ENCODE measurements at regions not wholly inside any gene's neighbourhood (a gene's known extent, or its start where the extent isn't known, plus 50 kb on each side); places are given as distances from the start of the nearest gene placed in this dataset.

- ChIA-PET POLR2A (no interaction called here), CTCF (interaction anchor here (0.7 kb wide), 1 partner anchor 941 kb away, joined by 3 read pairs; no protein-coding TSS in a partner anchor)
- ATAC-seq (no peak), DNase-seq (no peak)
- Mint-ChIP-seq H3K9me3 (ENCODE audit: low read depth) (peaks cover 10% of the 10 kb centered on the region), H3K27me3 (no peaks in the 10 kb centered on the region), H3K4me1 (no peaks in the 10 kb centered on the region), H3K27ac (no peak overlapping the region), H3K4me3 (no peak overlapping the region), H3K36me3 (ENCODE audit: low read depth) (no peaks in the 10 kb centered on the region)
- intact Hi-C loops (cut with DNase I, micrococcal nuclease): no loop called here
Measured at GRCh38 chr12:118617611-118618450, 241.5 kb downstream of the SUDS3 start.

GRCh38 chr12:118618695-118619094 is 242.3 kb downstream of the SUDS3 start:
- Mint-ChIP-seq H3K4me3 (no peak overlapping the region), H3K4me1 (no peaks in the 10 kb centered on the region), H3K27ac (no peak overlapping the region), H3K9me3 (ENCODE audit: low read depth) (peaks cover 6% of the 10 kb centered on the region), H3K36me3 (ENCODE audit: low read depth) (no peaks in the 10 kb centered on the region), H3K27me3 (no peaks in the 10 kb centered on the region)
- no peak for DNase-seq
- ChIA-PET CTCF (interaction anchor here (0.7 kb wide), 2 partner anchors 33 to 940 kb away, joined by 3 read pairs; no protein-coding TSS in a partner anchor), POLR2A (no interaction called here)
- intact Hi-C loops (cut with DNase I, micrococcal nuclease): no loop called here
- no peak for ATAC-seq

GRCh38 chr12:118625050-118625675 is 248.8 kb downstream of the SUDS3 start:
- Mint-ChIP-seq H3K9me3 (ENCODE audit: low read depth) (no peaks in the 10 kb centered on the region), H3K36me3 (ENCODE audit: low read depth) (no peaks in the 10 kb centered on the region), H3K27me3 (peaks cover 1% of the 10 kb centered on the region), H3K4me1 (no peaks in the 10 kb centered on the region), H3K27ac (no peak overlapping the region), H3K4me3 (no peak overlapping the region)
- ChIA-PET CTCF (no interaction called here), POLR2A (no interaction called here)
- ATAC-seq: no peak
- DNase-seq: no peak
- intact Hi-C loops (cut with DNase I, micrococcal nuclease): no loop called here

- no peak overlapping the region for H3K27ac Mint-ChIP-seq
- no peaks in the 10 kb centered on the region for H3K9me3 Mint-ChIP-seq (ENCODE audit: low read depth)
- ATAC-seq (no peak), DNase-seq (no peak)
- ChIA-PET CTCF (interaction anchor here (0.7 kb wide), 1 partner anchor 38 kb away, joined by 4 read pairs; no protein-coding TSS in a partner anchor), POLR2A (no interaction called here)
- peaks cover 1% of the 10 kb centered on the region for H3K27me3 Mint-ChIP-seq
- no peaks in the 10 kb centered on the region for H3K4me1 Mint-ChIP-seq
- H3K36me3 Mint-ChIP-seq (ENCODE audit: low read depth): no peaks in the 10 kb centered on the region
- intact Hi-C loops (cut with DNase I, micrococcal nuclease): no loop called here
- no peak overlapping the region for H3K4me3 Mint-ChIP-seq
Measured at GRCh38 chr12:118633071-118633470, 256.7 kb downstream of the SUDS3 start.

GRCh38 chr12:118635276-118635675 is 258.9 kb downstream of the SUDS3 start:
- CTCF ChIA-PET: no interaction called here
- intact Hi-C loops (cut with DNase I, micrococcal nuclease): no loop called here
- no peak overlapping the region for H3K4me3 Mint-ChIP-seq
- no peak overlapping the region for H3K27ac Mint-ChIP-seq
- ATAC-seq: no peak
- no peaks in the 10 kb centered on the region for H3K4me1 Mint-ChIP-seq
- POLR2A ChIA-PET: no interaction called here
- DNase-seq: no peak
- no peaks in the 10 kb centered on the region for H3K36me3 Mint-ChIP-seq (ENCODE audit: low read depth)
- H3K27me3 Mint-ChIP-seq: no peaks in the 10 kb centered on the region
- H3K9me3 Mint-ChIP-seq (ENCODE audit: low read depth): no peaks in the 10 kb centered on the region

GRCh38 chr12:118637767-118638370 is 261.5 kb downstream of the SUDS3 start:
- no peak for ATAC-seq
- intact Hi-C loops (cut with DNase I, micrococcal nuclease): no loop called here
- CTCF ChIA-PET: no interaction called here

GRCh38 chr12:118641249-118641648 is 264.9 kb downstream of the SUDS3 start:
- no peaks in the 10 kb centered on the region for H3K36me3 Mint-ChIP-seq (ENCODE audit: low read depth)

More at GRCh38 chr12:118637767-118638370, 261.5 kb downstream of the SUDS3 start:
- Mint-ChIP-seq H3K27me3 (no peaks in the 10 kb centered on the region), H3K4me1 (no peaks in the 10 kb centered on the region), H3K27ac (no peak overlapping the region), H3K4me3 (no peak overlapping the region), H3K9me3 (ENCODE audit: low read depth) (no peaks in the 10 kb centered on the region), H3K36me3 (ENCODE audit: low read depth) (no peaks in the 10 kb centered on the region)
- DNase-seq: no peak
- POLR2A ChIA-PET: no interaction called here

GRCh38 chr12:118645219-118645618 is 268.9 kb downstream of the SUDS3 start:
- Mint-ChIP-seq H3K4me1 (no peaks in the 10 kb centered on the region), H3K9me3 (ENCODE audit: low read depth) (peaks cover 3% of the 10 kb centered on the region), H3K36me3 (ENCODE audit: low read depth) (no peaks in the 10 kb centered on the region), H3K27ac (no peak overlapping the region), H3K4me3 (no peak overlapping the region), H3K27me3 (peaks cover 2% of the 10 kb centered on the region)
- ATAC-seq (no peak), DNase-seq (peak; percentile 32)
- ChIA-PET CTCF (no interaction called here), POLR2A (no interaction called here)
- intact Hi-C loops (cut with DNase I, micrococcal nuclease): no loop called here

More at GRCh38 chr12:118641249-118641648, 264.9 kb downstream of the SUDS3 start:
- POLR2A ChIA-PET: no interaction called here
- H3K27ac Mint-ChIP-seq: no peak overlapping the region
- no peaks in the 10 kb centered on the region for H3K27me3 Mint-ChIP-seq
- CTCF ChIA-PET: no interaction called here
- ATAC-seq: no peak
- H3K4me1 Mint-ChIP-seq: no peaks in the 10 kb centered on the region
- intact Hi-C loops (cut with DNase I, micrococcal nuclease): no loop called here
- no peak overlapping the region for H3K4me3 Mint-ChIP-seq
- DNase-seq: no peak
- peaks cover 3% of the 10 kb centered on the region for H3K9me3 Mint-ChIP-seq (ENCODE audit: low read depth)

- Mint-ChIP-seq H3K36me3 (ENCODE audit: low read depth) (no peaks in the 10 kb centered on the region), H3K4me3 (no peak overlapping the region), H3K27me3 (peaks cover 2% of the 10 kb centered on the region), H3K9me3 (ENCODE audit: low read depth) (peaks cover 8% of the 10 kb centered on the region), H3K4me1 (no peaks in the 10 kb centered on the region), H3K27ac (no peak overlapping the region)
- no peak for DNase-seq
- intact Hi-C loops (cut with DNase I, micrococcal nuclease): no loop called here
- ChIA-PET POLR2A (no interaction called here), CTCF (no interaction called here)
- no peak for ATAC-seq
Measured at GRCh38 chr12:118649765-118650585, 273.6 kb downstream of the SUDS3 start.

GRCh38 chr12:118650586-118650960 is 274.2 kb downstream of the SUDS3 start:
- no peak for DNase-seq
- Mint-ChIP-seq H3K27ac (no peak overlapping the region), H3K36me3 (ENCODE audit: low read depth) (no peaks in the 10 kb centered on the region), H3K4me1 (no peaks in the 10 kb centered on the region), H3K4me3 (no peak overlapping the region), H3K9me3 (ENCODE audit: low read depth) (peaks cover 8% of the 10 kb centered on the region), H3K27me3 (peaks cover 2% of the 10 kb centered on the region)
- no peak for ATAC-seq
- ChIA-PET CTCF (interaction anchor here (0.6 kb wide), 1 partner anchor 104 kb away, joined by 3 read pairs; no protein-coding TSS in a partner anchor), POLR2A (no interaction called here)
- intact Hi-C loops (cut with DNase I, micrococcal nuclease): no loop called here

GRCh38 chr12:118651487-118651886 is 275.1 kb downstream of the SUDS3 start:
- intact Hi-C loops (cut with DNase I, micrococcal nuclease): no loop called here
- H3K27me3 Mint-ChIP-seq: peaks cover 2% of the 10 kb centered on the region
- no peaks in the 10 kb centered on the region for H3K4me1 Mint-ChIP-seq

More at GRCh38 chr12:118651487-118651886, 275.1 kb downstream of the SUDS3 start:
- H3K9me3 Mint-ChIP-seq (ENCODE audit: low read depth): peaks cover 8% of the 10 kb centered on the region
- no peak overlapping the region for H3K4me3 Mint-ChIP-seq
- ATAC-seq (no peak), DNase-seq (no peak)
- H3K27ac Mint-ChIP-seq: no peak overlapping the region
- POLR2A ChIA-PET: no interaction called here
- CTCF ChIA-PET: no interaction called here
- H3K36me3 Mint-ChIP-seq (ENCODE audit: low read depth): no peaks in the 10 kb centered on the region

All from activated CD4-positive, alpha-beta T cell treated with anti-CD3 and anti-CD28 coated beads for 36 hours (primary cell).